Neural crest cell (in vitro differentiated cells): ENCODE measurements at regions not wholly inside any gene's neighbourhood (a gene's known extent, or its start where the extent isn't known, plus 50 kb on each side); places are given as distances from the start of the nearest gene placed in this dataset.

Experiments used
- DNase-seq: peaks from one replicate; pipeline ENCODE4 v3.0.0; 2021; ENCODE audit warnings: low read depth, mixed read lengths, low spot score
- H3K27ac Mint-ChIP-seq: one replicate; pipeline ENCODE4 v1.8.0; 2021; ENCODE audit warnings: mild to moderate bottlenecking, mixed read lengths; ENCODE audit not compliant: unreplicated experiment
- H3K27me3 Mint-ChIP-seq: 2 replicates; pipeline ENCODE4 v1.8.0; 2021; ENCODE audit warnings: low read depth, mild to moderate bottlenecking, mixed read lengths
- H3K36me3 Mint-ChIP-seq: 2 replicates; pipeline ENCODE4 v1.8.0; 2021; ENCODE audit warnings: low read depth, mild to moderate bottlenecking, mixed read lengths
- H3K4me1 Mint-ChIP-seq: 2 replicates; pipeline ENCODE4 v1.8.0; 2021; ENCODE audit warnings: mixed read lengths
- H3K4me3 Mint-ChIP-seq: one replicate; pipeline ENCODE4 v1.8.0; 2021; ENCODE audit warnings: mild to moderate bottlenecking, mixed read lengths
- H3K9me3 Mint-ChIP-seq: 2 replicates; pipeline ENCODE4 v1.8.0; 2021; ENCODE audit warnings: mixed read lengths
- CTCF ChIP-seq: fragments of 200-600 bp; sonication (generic); conservative IDR thresholded peaks from 2 replicates; pipeline ENCODE4 v1.5.0; 2021; ENCODE audit warnings: antibody characterized with exemption, mild to moderate bottlenecking

- DNase-seq: no peak
Measured at GRCh38 chr12:125255935-125256633, 190.8 kb downstream of the AACS start.

GRCh38 chr12:125256634-125256936 is 191.3 kb downstream of the AACS start:
- no peak for TF ChIP-seq CTCF
- H3K4me3 Mint-ChIP-seq: no peak overlapping the region
- H3K9me3 Mint-ChIP-seq: peaks cover 5% of the 10 kb centered on the region
- DNase-seq: no peak
- peaks cover 10% of the 10 kb centered on the region for H3K36me3 Mint-ChIP-seq
- peaks cover 56% of the 10 kb centered on the region for H3K27me3 Mint-ChIP-seq
- H3K4me1 Mint-ChIP-seq: peaks cover 15% of the 10 kb centered on the region
- no peak overlapping the region for H3K27ac Mint-ChIP-seq

More at GRCh38 chr12:125255935-125256633, 190.8 kb downstream of the AACS start:
- H3K27me3 Mint-ChIP-seq: peaks cover 52% of the 10 kb centered on the region
- no peak overlapping the region for H3K4me3 Mint-ChIP-seq
- H3K9me3 Mint-ChIP-seq: peaks cover 5% of the 10 kb centered on the region
- peaks cover 15% of the 10 kb centered on the region for H3K4me1 Mint-ChIP-seq
- peaks cover 10% of the 10 kb centered on the region for H3K36me3 Mint-ChIP-seq
- no peak overlapping the region for H3K27ac Mint-ChIP-seq
- no peak for TF ChIP-seq CTCF

GRCh38 chr12:125259178-125259867 is 194.1 kb downstream of the AACS start:
- H3K36me3 Mint-ChIP-seq: peaks cover 12% of the 10 kb centered on the region
- no peak for DNase-seq
- H3K9me3 Mint-ChIP-seq: peaks cover 5% of the 10 kb centered on the region
- peaks cover 24% of the 10 kb centered on the region for H3K4me1 Mint-ChIP-seq
- no peak overlapping the region for H3K27ac Mint-ChIP-seq
- no peak for TF ChIP-seq CTCF
- H3K27me3 Mint-ChIP-seq: peaks cover 46% of the 10 kb centered on the region
- no peak overlapping the region for H3K4me3 Mint-ChIP-seq

GRCh38 chr12:125262851-125263250 is 197.6 kb downstream of the AACS start:
- Mint-ChIP-seq H3K9me3 (peaks cover 5% of the 10 kb centered on the region), H3K4me3 (no peak overlapping the region), H3K4me1 (peaks cover 18% of the 10 kb centered on the region), H3K27me3 (peaks cover 48% of the 10 kb centered on the region), H3K27ac (no peak overlapping the region), H3K36me3 (peaks cover 9% of the 10 kb centered on the region)
- DNase-seq: no peak
- no peak for TF ChIP-seq CTCF

- H3K9me3 Mint-ChIP-seq: peaks cover 3% of the 10 kb centered on the region
Measured at GRCh38 chr12:125263385-125263784, 198.2 kb downstream of the AACS start.

More at GRCh38 chr12:125263385-125263784, 198.2 kb downstream of the AACS start:
- peaks cover 46% of the 10 kb centered on the region for H3K27me3 Mint-ChIP-seq
- H3K36me3 Mint-ChIP-seq: peaks cover 7% of the 10 kb centered on the region
- no peak overlapping the region for H3K4me3 Mint-ChIP-seq
- DNase-seq: no peak
- H3K4me1 Mint-ChIP-seq: peaks cover 18% of the 10 kb centered on the region
- TF ChIP-seq CTCF: no peak
- H3K27ac Mint-ChIP-seq: no peak overlapping the region
